ENCODE measurements at regions not wholly inside any gene's neighbourhood (a gene's known extent, or its start where the extent isn't known, plus 50 kb on each side); places are given as distances from the start of the nearest gene placed in this dataset.
"Not testable (repeated sequence)": the region's sequence is repeated elsewhere in the genome, so short reads cannot be mapped to it uniquely, and the experiment has no call there.

- DNase-seq (ENCODE audit: low read depth in 2 of 2), result no peak
- TF ChIP-seq CTCF (IDR thresholded peaks at IDR 0.05; ENCODE audit: low read depth, low read length), result no peak
- no peak overlapping the region for H3K4me3 ChIP-seq (replicated peaks in 1 of 2; ENCODE audit: low read depth in 2 of 2, low read length in 2 of 2)
Observed at GRCh38 chr19:28122734-28123133, 1090.2 kb downstream of the UQCRFS1 start.

DNA sequence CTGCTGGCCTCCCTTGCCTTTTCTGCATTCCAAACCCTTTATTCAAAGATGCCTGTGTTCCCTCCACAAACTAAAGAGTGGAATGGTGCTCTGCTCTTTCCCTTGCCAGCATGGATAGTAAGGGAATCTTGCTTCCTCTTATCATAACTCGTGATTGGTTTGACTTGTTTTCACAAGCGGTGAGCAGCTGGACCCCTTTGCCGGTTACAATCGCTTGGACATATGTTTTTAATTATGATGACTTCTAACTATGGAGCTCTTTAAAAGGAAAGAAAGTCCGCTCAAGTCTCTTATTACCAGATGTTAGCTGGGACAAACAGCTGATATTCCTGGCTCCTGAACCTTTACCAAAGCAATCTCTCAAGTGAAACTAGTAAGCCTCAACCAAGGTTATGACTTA lies 1094.7 kb downstream of the UQCRFS1 start:
- no peak for TF ChIP-seq CTCF (IDR thresholded peaks at IDR 0.05; ENCODE audit: low read depth, low read length)
- no peak overlapping the region for H3K4me3 ChIP-seq (replicated peaks in 1 of 2; ENCODE audit: low read depth in 2 of 2, low read length in 2 of 2)
- no peak for DNase-seq (ENCODE audit: low read depth in 2 of 2)

DNA sequence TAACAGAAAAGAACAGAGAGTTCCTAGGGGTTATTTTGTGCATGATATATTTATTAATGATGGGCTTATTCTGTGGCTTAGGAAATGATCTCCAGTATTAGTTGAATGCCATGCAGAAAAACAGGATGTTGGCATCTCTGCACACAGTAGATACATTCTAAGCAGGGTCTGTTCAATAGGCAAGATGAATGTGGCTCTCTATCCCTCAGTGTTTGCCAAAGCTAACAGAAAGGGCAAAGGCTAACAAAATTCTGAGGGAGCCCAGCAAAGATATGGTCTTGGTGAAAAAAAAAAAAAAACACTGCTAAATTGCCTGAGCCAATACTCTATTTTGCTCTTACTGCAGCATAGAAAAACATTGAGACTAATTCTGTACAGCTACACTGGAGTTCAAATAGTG lies 1095.8 kb downstream of the UQCRFS1 start:
- no peak for DNase-seq (ENCODE audit: low read depth in 2 of 2)
- no peak overlapping the region for H3K4me3 ChIP-seq (replicated peaks in 1 of 2; ENCODE audit: low read depth in 2 of 2, low read length in 2 of 2)
- no peak for TF ChIP-seq CTCF (IDR thresholded peaks at IDR 0.05; ENCODE audit: low read depth, low read length)

GRCh38 chr19:28116379-28116778 lies 1096.6 kb downstream of the UQCRFS1 start:
- DNase-seq (ENCODE audit: low read depth in 2 of 2); H3K4me3 ChIP-seq (replicated peaks in 1 of 2; ENCODE audit: low read depth in 2 of 2, low read length in 2 of 2): not testable (repeated sequence)

GRCh38 chr19:28103921-28104320 lies 1109.0 kb downstream of the UQCRFS1 start:
- H3K4me3 ChIP-seq (replicated peaks in 1 of 2; ENCODE audit: low read depth in 2 of 2, low read length in 2 of 2), result no peak overlapping the region
- TF ChIP-seq CTCF (IDR thresholded peaks at IDR 0.05; ENCODE audit: low read depth, low read length), result no peak
- DNase-seq (ENCODE audit: low read depth in 2 of 2), result no peak

DNA sequence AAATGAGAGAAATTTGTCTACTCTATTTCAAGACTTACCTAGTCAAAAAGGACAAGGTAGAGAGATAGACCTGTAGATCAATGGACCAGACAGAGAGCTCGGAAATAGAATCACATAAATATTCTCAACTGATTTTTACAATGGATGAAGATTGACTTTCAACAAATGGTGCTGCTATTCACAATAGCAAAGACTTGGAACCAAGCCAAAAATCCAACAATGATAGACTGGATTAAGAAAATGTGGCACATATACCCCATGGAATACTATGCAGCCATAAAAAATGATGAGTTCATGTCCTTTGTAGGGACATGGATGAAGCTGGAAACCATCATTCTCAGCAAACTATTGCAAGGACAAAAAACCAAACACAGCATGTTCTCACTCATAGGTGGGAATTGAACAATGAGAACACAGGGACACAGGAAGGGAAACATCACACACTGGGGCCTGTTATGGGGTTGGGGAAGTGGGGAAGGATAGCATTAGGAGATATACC lies 1128.2 kb downstream of the UQCRFS1 start:
- H3K4me3 ChIP-seq (replicated peaks in 1 of 2; ENCODE audit: low read depth in 2 of 2, low read length in 2 of 2); DNase-seq (ENCODE audit: low read depth in 2 of 2): not testable (repeated sequence)

DNA sequence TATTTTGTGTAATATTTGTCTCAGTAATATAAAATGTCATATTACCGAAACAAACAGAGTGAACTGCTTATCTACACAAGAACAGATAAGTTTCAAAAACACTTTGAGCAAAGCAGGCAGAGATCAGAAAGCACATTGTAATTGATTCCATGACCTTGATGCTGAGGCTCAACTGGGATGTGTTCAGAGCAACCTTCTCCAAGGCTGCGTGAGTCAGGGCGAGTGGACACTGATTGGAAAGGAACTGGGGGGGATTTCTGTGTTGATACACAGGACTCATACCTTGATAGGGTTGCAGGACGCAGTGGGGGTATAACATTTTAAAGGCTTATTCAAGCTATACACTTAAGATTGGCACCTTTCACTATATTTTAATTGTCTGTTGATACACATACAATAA lies 1136.3 kb downstream of the UQCRFS1 start:
- no peak for DNase-seq (ENCODE audit: low read depth in 2 of 2)
- no peak for TF ChIP-seq CTCF (IDR thresholded peaks at IDR 0.05; ENCODE audit: low read depth, low read length)
- no peak overlapping the region for H3K4me3 ChIP-seq (replicated peaks in 1 of 2; ENCODE audit: low read depth in 2 of 2, low read length in 2 of 2)

- H3K4me3 ChIP-seq (replicated peaks in 1 of 2; ENCODE audit: low read depth in 2 of 2, low read length in 2 of 2), result no peak overlapping the region
- DNase-seq (ENCODE audit: low read depth in 2 of 2), result no peak
- TF ChIP-seq CTCF (IDR thresholded peaks at IDR 0.05; ENCODE audit: low read depth, low read length), result no peak
Observed at GRCh38 chr19:28075229-28075628, 1137.7 kb downstream of the UQCRFS1 start.

All from cardiac fibroblast (primary cell).